ENCODE measurements at regions not wholly inside any gene's neighbourhood (a gene's known extent, or its start where the extent isn't known, plus 50 kb on each side); places are given as distances from the start of the nearest gene placed in this dataset.
A peak's percentile ranks its signal among the peaks of the same experiment; 100 is the strongest.

GRCh38 chr9:38293022-38293421 is 99.5 kb upstream of the ALDH1B1 start:
- in situ Hi-C loops (cut with HindIII; ENCODE audit: low pct_ligation_motif_present, low pct_unique_long_range_greater_than_20kb, low sequenced_read_pairs): no loop called here
- DNase-seq: no peak

- in situ Hi-C loops (cut with HindIII; ENCODE audit: low pct_ligation_motif_present, low pct_unique_long_range_greater_than_20kb, low sequenced_read_pairs): no loop called here
- DNase-seq: no peak
Measured at GRCh38 chr9:38292480-38292879, 100.0 kb upstream of the ALDH1B1 start.

DNA sequence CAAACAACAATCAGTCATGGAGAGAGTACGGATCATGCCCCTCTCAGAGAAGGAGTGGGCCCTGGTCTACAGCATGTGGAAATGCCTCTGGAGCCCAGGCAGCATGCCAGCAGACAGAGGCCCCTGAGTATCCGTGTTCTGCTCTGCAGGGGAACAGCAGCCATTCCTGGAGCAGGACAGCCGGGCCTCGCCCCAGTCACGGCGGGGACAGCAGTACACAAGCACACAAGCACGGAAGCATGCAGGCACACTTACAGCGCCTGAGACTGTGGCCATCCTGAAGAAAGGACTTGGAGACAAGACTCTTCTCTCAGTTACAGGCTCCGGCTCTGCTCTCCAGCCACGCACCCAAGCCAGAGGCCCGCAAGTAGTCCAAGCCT is 102.6 kb upstream of the ALDH1B1 start:
- no peak for DNase-seq
- in situ Hi-C loops (cut with HindIII; ENCODE audit: low pct_ligation_motif_present, low pct_unique_long_range_greater_than_20kb, low sequenced_read_pairs): no loop called here

DNA sequence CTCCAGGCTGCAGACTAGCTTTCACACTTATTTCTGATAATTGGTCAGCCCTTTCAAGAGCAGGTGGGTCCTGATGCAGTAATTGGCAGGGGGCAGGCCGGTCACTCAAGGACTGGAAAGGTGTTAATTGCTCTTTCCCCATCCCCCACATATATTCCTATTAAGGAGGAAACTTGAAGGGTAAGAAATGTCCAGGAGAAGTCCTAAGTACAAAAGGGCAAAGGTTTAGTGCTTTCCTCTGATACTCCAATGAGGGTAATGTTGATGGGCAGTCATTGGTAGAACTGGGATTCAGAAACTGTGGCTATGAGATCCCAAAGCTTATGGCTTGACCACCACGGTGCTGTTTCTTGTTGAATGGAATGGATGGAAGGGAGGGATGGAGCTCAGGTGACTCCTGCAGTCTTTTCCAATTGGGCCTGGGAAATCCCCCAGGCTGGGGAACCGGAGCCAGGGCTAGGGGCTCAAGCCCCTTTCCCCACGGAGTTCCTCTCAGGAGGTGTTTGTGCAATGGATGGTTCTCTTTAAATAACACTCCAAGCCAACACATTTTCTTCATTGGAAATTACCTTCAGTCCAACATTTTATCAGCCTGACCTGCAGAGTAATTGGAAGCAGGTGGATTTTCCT is 103.2 kb upstream of the ALDH1B1 start:
- DNase-seq: no peak
- in situ Hi-C loops (cut with HindIII; ENCODE audit: low pct_ligation_motif_present, low pct_unique_long_range_greater_than_20kb, low sequenced_read_pairs): no loop called here

GRCh38 chr9:38288502-38288901 is 104.0 kb upstream of the ALDH1B1 start:
- no peak for DNase-seq
- in situ Hi-C loops (cut with HindIII; ENCODE audit: low pct_ligation_motif_present, low pct_unique_long_range_greater_than_20kb, low sequenced_read_pairs): no loop called here

DNA sequence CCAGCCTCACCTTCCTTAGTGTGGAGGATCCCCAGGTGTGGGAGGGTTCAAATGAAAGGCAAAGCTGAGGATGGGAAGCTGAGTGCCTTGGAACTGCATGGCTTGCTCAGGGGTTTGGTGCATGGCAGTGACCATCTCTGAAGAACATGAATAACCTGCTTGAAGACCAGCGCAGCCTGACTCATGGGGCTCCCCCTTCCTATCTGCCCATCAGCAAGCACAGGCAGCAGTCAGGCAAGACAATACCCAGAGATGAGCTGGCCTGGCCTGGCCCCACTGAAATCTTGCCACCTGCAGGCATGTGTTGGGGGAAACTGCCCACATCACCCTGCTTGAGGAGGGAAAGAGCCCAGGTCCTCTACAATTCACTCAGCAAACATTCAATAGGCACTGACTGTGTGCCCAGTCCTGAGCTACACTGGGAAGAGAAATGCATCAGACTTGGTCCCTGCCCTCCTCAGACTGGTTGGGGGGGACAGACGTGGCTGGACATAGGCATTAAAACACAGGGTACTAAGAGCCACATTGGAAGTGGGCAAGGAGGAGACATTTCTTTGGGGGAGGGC is 105.0 kb upstream of the ALDH1B1 start:
- peak; percentile 1 for DNase-seq

DNA sequence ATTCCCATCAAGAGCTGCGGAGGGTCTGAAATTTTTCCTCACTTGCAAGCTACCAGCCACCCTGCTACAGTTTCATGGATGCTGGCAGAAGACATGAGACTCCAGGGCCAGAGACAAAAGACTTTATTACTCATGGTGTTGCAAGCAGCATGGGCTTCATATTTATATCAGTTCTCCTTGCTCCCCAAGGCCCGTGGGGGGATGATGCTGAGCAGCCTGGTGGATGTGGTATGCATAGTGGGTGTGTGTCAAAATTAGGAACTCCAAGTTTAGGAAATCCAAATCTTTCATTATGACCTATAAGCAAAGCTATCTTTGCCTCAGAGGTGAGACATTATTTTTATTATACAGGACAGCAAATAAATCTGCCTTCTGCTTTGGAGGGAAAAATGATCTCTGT is 105.7 kb upstream of the ALDH1B1 start:
- in situ Hi-C loops (cut with HindIII; ENCODE audit: low pct_ligation_motif_present, low pct_unique_long_range_greater_than_20kb, low sequenced_read_pairs): no loop called here
- no peak for DNase-seq

More for the DNA sequence above, 105.0 kb upstream of the ALDH1B1 start:
- in situ Hi-C loops (cut with HindIII; ENCODE audit: low pct_ligation_motif_present, low pct_unique_long_range_greater_than_20kb, low sequenced_read_pairs): no loop called here

GRCh38 chr9:38286357-38286756 is 106.1 kb upstream of the ALDH1B1 start:
- in situ Hi-C loops (cut with HindIII; ENCODE audit: low pct_ligation_motif_present, low pct_unique_long_range_greater_than_20kb, low sequenced_read_pairs): no loop called here
- DNase-seq: no peak

DNA sequence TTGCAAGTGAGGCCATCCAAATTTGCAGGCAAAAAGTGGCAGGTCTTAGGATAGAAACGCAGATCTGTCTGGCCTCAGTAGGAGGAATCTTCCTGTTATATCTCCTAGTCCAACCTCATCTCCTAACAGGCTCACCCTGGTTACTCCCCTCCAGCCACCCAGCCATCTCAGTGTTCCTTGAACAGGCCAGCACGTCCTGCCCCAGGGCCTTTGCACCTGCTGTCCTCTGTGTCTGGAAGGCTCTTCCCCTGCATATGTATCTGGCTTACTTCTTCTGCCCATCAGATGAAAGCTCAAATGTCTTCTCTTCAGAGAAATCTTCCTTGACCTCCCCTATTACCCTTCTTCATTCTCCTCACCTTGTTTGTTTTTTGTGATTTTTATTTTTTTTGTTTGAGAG is 107.3 kb upstream of the ALDH1B1 start:
- in situ Hi-C loops (cut with HindIII; ENCODE audit: low pct_ligation_motif_present, low pct_unique_long_range_greater_than_20kb, low sequenced_read_pairs): no loop called here
- DNase-seq: no peak

GRCh38 chr9:38284588-38285051 is 107.9 kb upstream of the ALDH1B1 start:
- in situ Hi-C loops (cut with HindIII; ENCODE audit: low pct_ligation_motif_present, low pct_unique_long_range_greater_than_20kb, low sequenced_read_pairs): no loop called here
- DNase-seq: no peak

DNA sequence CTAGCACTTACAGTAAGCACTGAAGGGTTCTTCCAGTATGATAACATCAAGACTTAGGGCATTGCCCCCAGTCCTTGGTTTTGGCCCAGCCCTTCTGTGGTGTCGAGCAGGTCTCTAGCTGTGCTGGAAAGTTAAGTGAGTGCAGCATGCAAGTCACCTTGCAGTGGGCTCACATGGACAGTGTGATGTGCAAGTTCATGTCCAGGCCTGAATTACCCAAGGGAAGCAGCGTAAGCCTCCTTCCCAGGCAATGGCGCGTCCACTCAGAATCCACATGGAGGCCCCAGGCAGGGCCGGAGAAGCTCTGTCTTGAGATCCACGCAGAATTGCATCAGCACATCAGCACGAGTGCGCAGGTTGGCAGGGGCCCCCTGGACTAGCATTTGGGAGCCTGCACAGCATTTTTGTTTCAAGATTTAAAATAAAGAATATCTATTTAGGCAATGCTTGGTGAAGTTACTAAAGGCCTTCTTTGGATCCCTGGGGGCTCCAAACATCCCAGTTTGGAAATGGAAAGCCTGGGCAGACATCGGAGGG is 108.4 kb upstream of the ALDH1B1 start:
- in situ Hi-C loops (cut with HindIII; ENCODE audit: low pct_ligation_motif_present, low pct_unique_long_range_greater_than_20kb, low sequenced_read_pairs): no loop called here
- DNase-seq: no peak

GRCh38 chr9:38282756-38283155 is 109.7 kb upstream of the ALDH1B1 start:
- DNase-seq: no peak
- in situ Hi-C loops (cut with HindIII; ENCODE audit: low pct_ligation_motif_present, low pct_unique_long_range_greater_than_20kb, low sequenced_read_pairs): no loop called here

GRCh38 chr9:38281917-38282316 is 110.6 kb upstream of the ALDH1B1 start:
- in situ Hi-C loops (cut with HindIII; ENCODE audit: low pct_ligation_motif_present, low pct_unique_long_range_greater_than_20kb, low sequenced_read_pairs): no loop called here
- no peak for DNase-seq

DNA sequence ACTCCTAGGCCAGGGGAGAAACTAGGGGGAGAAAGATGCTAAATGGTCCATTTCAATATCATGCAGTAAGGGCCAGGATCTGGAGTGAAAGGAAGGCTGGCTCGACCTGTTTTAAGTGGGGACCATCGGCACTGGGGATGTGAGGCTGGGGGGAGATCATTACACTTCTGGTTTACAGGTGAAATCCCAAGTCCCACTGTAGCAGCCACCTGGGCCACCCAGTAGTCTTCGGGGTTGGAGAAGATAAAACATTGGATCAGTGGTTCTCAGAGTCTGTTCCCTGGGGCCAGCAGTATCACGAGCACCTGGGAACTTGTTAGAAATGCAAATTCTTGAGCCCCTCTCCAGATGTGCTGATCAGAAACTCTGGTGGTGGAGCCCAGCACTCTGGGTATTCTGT is 111.3 kb upstream of the ALDH1B1 start:
- in situ Hi-C loops (cut with HindIII; ENCODE audit: low pct_ligation_motif_present, low pct_unique_long_range_greater_than_20kb, low sequenced_read_pairs): no loop called here
- no peak for DNase-seq

- in situ Hi-C loops (cut with HindIII; ENCODE audit: low pct_ligation_motif_present, low pct_unique_long_range_greater_than_20kb, low sequenced_read_pairs): no loop called here
- DNase-seq: no peak
Measured at GRCh38 chr9:38280251-38280800, 112.2 kb upstream of the ALDH1B1 start.

DNA sequence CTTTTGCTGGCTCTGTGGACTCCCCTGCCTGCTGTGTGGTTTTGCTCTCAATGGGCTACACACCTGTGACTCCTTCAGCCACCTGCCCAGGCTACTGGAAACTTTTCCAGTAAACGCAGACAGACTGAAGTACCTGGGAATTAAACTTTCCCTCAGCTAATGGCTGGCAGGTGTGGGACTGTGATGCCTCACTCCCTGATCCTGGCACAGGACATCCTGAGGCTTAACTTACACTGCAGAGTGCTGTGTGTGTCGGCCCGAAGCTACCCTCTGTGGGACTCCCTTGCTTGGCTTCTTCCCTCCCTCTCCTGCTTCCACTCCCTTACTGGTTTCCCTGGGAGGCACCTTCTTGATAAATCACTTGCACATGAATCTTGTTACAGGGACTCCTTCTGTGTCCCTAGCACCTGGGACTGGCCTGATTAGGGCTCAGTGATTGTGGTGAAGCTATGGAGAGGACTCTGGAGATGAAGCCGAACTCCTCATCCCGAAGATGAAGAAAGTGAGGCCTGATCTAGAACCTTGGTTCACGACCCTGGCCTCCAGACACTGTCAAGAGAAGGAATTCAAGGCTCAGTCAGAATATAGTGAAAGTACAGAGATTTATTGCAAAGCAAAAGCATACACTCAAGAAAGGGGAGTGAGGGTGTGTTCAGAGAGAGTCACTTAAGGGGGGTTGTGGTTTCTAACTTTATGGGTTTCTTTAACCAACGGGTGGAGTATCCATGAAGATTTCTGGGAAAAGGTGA is 113.4 kb upstream of the ALDH1B1 start:
- in situ Hi-C loops (cut with HindIII; ENCODE audit: low pct_ligation_motif_present, low pct_unique_long_range_greater_than_20kb, low sequenced_read_pairs): no loop called here
- DNase-seq: no peak

- in situ Hi-C loops (cut with HindIII; ENCODE audit: low pct_ligation_motif_present, low pct_unique_long_range_greater_than_20kb, low sequenced_read_pairs): no loop called here
- DNase-seq: no peak
Measured at GRCh38 chr9:38278457-38278856, 114.0 kb upstream of the ALDH1B1 start.

GRCh38 chr9:38277601-38278200 is 114.8 kb upstream of the ALDH1B1 start:
- in situ Hi-C loops (cut with HindIII; ENCODE audit: low pct_ligation_motif_present, low pct_unique_long_range_greater_than_20kb, low sequenced_read_pairs): no loop called here

GRCh38 chr9:38276771-38277439 is 115.6 kb upstream of the ALDH1B1 start:
- no peak for DNase-seq
- in situ Hi-C loops (cut with HindIII; ENCODE audit: low pct_ligation_motif_present, low pct_unique_long_range_greater_than_20kb, low sequenced_read_pairs): no loop called here

More at GRCh38 chr9:38277601-38278200, 114.8 kb upstream of the ALDH1B1 start:
- DNase-seq: no peak
